GM21825 (cell line): ENCODE measurements at regions not wholly inside any gene's neighbourhood (a gene's known extent, or its start where the extent isn't known, plus 50 kb on each side); places are given as distances from the start of the nearest gene placed in this dataset.

Experiments
- ATAC-seq: cut with Tn5 transposase; IDR thresholded peaks from one replicate; pipeline ENCODE4 v1.9.1; 2021; ENCODE audit warnings: mild to moderate bottlenecking, moderate library complexity; ENCODE audit not compliant: unreplicated experiment

- ATAC-seq = no peak
Measured at GRCh38 chr20:10861090-10861489, 187.3 kb upstream of the JAG1 start.

DNA sequence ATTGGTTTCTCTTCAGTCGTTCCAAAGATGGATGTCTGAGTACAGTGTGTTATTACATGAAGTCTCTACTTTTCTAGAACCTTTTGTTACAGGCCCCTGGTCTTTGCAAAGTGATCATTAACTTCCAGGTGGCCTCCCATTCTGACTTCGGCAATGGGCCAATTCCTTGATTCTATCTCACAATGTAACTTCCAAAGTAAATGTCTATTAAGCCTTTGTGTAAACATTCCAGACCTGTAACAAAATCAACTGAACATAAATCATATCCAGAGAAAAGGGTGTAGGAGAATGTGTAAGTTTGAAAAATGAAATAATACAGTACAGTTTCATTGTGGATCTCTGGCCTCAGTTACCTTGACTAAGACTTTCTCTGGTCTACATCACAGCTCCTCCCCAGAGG, 187.8 kb upstream of the JAG1 start:
- no peak for ATAC-seq

DNA sequence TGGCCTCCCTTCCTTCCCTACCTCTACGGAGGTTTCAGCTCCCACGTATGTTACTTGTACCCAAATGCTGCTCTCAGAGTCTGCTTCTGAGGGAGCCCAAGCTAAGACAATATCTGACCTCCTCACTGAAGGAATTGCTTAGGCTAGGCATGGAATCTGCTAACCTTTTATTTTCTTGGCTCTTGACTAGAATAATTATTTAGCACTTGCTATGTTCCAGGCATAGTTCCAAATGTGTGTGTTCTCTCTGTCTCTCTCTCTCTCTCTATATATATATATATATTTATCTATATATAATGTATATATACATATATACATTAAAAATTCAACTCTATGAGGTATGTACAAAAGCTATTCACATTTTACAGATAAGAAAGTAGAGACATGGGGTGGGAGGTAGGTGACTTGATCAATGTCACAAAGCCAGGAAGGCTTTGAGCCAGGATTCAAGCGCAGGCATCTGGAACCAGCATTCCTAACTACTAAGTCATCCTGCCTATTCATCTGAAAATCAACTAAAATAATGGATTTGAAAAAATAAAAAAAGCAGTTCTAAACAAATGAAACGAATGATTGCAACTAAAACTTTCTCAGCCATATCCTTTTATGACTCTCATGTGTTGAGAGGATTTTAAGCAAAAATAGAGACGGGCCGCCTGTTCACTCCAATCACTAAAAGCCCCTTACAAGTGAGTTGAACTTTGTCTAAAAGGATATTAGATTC, 189.7 kb upstream of the JAG1 start:
- no peak for ATAC-seq

GRCh38 chr20:10864076-10864672, 190.4 kb upstream of the JAG1 start:
- no peak for ATAC-seq

DNA sequence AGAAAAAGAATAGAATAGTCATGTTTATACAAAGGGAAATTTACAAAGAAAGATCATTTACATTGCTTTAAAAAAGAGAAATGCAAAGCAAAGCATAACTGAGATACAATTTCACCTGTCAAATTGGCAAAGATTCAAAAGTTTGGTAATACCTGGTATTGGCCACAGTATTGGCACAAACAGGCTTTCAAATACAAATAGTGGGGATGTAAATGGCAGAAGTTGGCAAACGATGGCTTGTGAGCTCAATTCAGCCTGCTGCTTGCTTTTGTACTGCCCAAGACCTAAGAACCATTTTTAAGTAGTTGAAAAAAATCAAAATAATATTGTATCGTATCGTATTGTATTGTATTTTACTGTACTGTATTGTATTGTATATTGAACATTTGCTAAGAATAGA, 194.5 kb upstream of the JAG1 start:
- no peak for ATAC-seq

DNA sequence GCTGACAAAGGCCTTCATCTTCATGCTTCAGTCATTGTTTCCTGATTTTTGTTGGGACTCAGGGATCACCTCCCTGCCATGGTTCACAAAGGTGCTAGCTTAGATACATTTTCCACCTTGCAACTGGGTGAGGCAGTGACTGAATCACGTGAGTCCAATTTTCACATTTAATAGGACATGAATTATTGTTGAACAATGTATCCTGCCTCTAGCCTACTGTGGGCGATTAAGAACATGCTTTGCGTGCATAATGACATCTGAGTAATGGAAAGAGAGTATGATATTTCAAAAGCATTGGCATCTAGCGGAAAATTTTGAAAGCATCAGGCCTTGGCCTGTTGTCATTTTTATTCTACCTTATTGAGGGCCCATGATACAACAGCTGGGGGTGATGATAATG, 199.2 kb upstream of the JAG1 start:
- no peak for ATAC-seq

- ATAC-seq = no peak
Measured at GRCh38 chr20:10875653-10876052, 201.9 kb upstream of the JAG1 start.

DNA sequence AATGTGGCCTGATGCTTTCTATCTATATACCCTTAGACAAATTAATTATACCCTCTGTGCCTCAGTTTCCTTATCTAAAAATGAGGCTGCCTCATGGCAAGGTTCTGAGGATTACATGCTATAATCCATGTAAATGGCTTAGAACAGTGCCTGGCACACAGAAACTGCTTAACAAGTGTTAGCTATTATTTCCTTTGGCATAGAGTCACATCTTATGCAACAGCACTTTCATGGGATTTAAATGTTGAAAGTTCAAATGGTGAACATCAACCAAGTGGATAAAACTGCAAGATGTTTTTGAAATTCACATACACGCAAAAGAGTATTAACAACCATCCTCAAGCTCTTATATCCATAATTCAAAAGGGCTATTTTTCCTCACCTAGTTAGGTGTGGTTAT, 202.8 kb upstream of the JAG1 start:
- no peak for ATAC-seq

GRCh38 chr20:10877342-10877741, 203.5 kb upstream of the JAG1 start:
- ATAC-seq = no peak

- no peak for ATAC-seq
Measured at GRCh38 chr20:10883166-10883565, 209.4 kb upstream of the JAG1 start.

GRCh38 chr20:10893321-10893720, 219.5 kb upstream of the JAG1 start:
- no peak for ATAC-seq

DNA sequence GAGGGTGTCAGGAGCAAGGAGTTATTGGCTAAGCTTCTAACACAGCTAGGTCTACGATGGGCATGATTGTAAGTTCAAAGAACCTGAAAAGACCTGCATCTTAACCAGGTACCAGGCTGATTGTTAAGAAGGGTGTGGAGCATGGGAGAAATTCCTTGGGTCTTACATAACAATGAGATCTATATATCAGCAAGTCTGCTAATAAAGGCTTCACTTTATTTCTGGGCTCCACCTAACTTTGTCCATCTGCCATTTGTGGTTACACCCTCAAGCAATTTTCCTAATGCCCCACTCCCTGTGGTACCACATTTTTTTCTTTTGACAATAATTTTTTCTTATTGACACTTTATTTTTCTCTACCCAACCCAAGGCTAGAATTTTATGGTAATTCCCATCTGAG, 223.5 kb upstream of the JAG1 start:
- no peak for ATAC-seq

GRCh38 chr20:10898552-10898951, 224.8 kb upstream of the JAG1 start:
- no peak for ATAC-seq

- ATAC-seq = no peak
Measured at GRCh38 chr20:10902174-10902573, 228.4 kb upstream of the JAG1 start.

DNA sequence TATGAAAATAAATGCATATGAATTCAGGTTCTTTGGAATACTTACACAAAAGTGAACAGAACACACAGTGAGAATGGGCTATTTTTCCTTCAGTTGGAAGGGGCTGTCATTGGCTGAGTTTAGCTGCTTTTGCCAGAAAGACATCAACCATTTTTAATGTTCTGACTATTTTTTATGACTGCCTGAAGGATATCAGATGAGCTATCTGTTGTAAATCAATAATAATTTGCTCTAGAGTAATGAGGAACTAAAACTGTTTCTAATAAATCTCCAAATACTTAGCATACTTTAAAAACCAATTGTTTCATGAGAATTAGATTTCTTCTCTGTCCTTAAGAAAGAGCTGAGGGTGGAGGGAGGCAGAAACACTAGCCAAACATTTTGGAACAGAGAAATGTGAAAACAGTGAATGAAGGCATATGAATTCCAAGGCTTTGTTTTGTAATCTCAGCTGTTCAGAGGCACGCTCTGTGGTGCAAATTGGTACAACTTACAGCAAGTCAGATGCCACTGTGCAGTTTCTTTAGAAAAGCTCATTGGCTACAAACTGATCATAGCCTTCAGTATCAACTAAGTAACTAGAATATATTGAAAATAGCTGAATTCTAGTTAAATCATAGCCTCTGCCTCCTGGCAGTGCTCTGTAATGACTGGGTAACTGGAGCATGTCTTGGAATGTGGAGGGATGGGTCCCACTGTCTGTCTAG, 228.9 kb upstream of the JAG1 start:
- no peak for ATAC-seq

GRCh38 chr20:10906834-10907233, 233.0 kb upstream of the JAG1 start:
- ATAC-seq = no peak

DNA sequence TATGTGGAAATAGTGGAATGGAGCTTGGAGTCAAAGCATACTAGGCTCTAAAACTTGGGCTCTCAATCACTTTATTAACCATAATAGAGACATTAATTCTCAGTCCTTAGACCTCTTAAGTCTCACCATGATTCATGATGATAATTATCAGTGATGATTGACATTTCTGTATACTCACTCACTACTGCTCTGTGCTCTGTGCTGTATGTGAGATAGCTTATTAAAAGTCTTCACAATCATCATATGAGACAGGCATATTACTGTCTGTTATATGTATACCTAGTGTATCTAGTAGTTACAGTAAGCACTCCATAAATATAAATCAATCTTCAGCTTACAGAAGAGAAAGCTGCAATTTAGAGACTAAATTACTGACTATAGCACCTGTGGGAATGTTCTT, 236.0 kb upstream of the JAG1 start:
- no peak for ATAC-seq

GRCh38 chr20:10910535-10911178, 236.9 kb upstream of the JAG1 start:
- ATAC-seq = no peak

DNA sequence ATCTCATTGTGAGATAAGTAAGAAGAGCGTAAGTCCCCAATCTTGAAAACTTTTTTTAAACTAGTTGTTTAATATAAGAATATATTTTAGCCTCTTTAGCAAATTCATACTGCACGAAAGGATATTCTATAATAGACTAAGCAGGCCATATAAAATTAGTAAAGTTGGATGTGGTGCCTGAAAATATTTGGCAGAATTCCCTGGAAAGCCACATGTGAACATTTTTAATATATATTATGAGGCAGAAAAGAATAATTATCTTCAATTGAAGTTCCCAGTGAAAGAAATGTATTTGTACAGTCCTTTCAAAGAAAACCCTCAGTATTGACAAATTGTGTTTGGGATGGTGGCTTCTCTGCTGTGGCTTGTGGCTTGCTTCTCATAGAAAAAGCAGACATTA, 237.5 kb upstream of the JAG1 start:
- ATAC-seq = no peak

- no peak for ATAC-seq
Measured at GRCh38 chr20:10915815-10916214, 242.0 kb upstream of the JAG1 start.

- ATAC-seq = no peak
Measured at GRCh38 chr20:10916312-10916711, 242.5 kb upstream of the JAG1 start.

GRCh38 chr20:10917826-10918225, 244.0 kb upstream of the JAG1 start:
- ATAC-seq = no peak
